ENCODE measurements at regions not wholly inside any gene's neighbourhood (a gene's known extent, or its start where the extent isn't known, plus 50 kb on each side); places are given as distances from the start of the nearest gene placed in this dataset.

- no peak for TF ChIP-seq CTCF (IDR thresholded peaks at IDR 0.05)
- TF ChIP-seq EZH2 (IDR thresholded peaks at IDR 0.05), result no peak
Measured at GRCh38 chr11:87754685-87755084, 420.6 kb downstream of the RAB38 start.
